CD4-positive, alpha-beta T cell treated with Interleukin-17A for 1 hour (primary cell): ENCODE measurements at regions not wholly inside any gene's neighbourhood (a gene's known extent, or its start where the extent isn't known, plus 50 kb on each side); places are given as distances from the start of the nearest gene placed in this dataset.
A peak's percentile ranks its signal among the peaks of the same experiment; 100 is the strongest.

Experiments used
- DNase-seq: peaks from one replicate; pipeline ENCODE4 v3.0.0-alpha.2; 2020

- DNase-seq, result no peak
These were observed 72.5 kb upstream of the CTBP2 start for GRCh38 chr10:125232841-125233240.

DNA sequence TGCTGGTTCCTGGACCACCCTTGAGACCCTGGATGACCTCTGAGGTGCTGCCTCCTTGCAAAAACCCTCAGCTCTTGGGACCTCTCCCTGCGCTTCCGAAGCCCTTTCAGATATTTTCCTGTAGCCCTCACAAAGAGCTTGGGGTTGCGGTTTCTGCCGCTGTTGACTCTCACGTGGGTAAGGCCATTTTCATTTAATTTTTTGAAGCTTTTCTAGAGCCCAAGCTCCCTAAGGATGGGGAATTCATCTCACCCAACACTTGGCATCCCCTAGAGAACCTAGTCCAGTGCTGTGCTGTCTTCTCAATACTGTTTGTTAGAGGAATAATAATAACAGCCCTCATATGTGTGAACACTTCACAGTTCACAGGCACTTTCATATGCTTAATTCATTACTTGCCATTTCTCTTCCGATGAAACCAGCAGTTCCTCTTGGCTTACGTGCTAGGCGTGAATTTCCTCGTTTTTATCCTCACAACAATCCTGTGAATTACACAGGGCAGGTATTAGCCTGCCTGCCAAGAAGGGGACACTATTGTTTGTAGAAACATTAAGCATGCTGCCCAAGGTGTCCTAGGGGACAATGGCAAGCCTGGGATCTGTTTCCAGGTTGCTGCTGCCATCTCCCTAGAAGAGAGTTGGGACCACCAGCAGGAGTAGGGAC lies 71.6 kb upstream of the CTBP2 start:
- DNase-seq, result no peak

DNA sequence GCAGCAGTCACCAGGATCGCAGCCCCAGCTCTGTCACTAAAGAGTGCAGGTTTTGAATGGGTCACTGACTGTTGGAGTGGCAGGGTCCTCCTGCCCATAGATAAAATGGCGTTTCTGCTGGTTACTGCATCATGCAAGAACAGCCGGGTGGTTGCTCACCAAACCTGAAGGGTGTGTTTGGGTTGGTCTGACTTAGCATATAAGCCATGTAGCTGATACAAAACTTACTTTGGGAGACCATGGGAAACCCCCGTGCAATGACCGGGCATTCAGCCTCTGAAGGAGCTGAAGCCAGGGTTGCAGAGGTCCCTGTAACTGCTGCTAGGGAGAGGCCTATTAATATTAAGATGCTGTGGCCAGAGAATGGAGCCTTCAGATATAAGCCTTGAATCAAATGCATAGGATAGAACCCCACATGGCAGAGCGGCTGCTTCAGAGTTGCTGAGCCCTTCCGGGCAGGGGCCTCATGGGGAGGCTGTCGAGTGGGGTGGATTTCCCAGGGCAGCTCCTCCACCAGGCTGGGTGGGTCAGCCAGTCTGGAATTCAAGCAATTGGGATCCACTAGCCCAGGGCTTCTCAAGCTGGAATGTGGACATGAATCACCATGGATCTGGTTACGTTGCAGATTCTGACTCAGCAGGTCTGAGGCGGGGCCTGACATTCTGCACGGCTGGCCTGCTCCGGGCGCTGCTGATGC lies 70.9 kb upstream of the CTBP2 start:
- DNase-seq, result no peak

GRCh38 chr10:125230251-125230650 lies 69.9 kb upstream of the CTBP2 start:
- DNase-seq, result no peak

- peak; percentile 4 for DNase-seq
These were observed 68.0 kb upstream of the CTBP2 start for GRCh38 chr10:125228245-125228940.

DNA sequence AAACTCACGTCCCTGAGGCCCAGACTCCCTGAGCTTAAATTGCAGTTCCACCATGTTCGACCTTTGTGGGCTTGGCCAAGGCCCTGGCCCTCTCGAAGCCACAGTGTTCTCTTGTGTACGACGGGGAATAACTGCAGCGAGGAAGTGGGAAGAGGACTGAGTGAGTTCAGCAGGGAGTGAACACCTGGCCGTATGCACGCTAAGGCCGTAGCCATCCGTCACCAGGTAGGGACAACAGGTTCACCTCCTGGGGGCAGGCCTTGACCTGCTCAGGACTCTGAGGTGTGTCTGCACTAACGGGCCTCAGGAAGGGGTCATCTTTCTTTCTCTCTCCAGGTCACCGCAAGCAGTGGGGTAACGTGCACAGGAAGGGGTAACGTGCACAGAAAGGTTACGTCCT lies 67.2 kb upstream of the CTBP2 start:
- no peak for DNase-seq

DNA sequence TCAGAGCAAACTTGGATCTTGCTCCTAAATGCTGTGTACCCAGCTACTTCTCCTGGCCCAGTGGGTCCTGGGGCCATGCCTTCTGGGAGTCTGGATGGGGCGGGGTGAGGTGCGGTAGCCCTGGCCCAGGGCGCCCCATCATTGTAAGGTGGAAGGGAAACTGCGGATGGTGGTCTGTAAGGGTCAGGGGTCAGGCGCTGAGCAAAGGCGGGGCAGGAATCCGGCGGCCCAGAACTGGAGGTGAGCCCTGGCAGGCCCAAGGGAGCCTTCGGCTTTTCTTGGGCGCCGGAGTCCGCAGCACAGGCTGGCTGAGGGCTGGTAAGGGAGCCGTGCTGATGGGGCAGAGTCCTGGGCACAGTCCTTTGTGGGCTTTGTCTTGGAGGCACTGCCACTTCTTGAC lies 66.5 kb upstream of the CTBP2 start:
- no peak for DNase-seq

DNA sequence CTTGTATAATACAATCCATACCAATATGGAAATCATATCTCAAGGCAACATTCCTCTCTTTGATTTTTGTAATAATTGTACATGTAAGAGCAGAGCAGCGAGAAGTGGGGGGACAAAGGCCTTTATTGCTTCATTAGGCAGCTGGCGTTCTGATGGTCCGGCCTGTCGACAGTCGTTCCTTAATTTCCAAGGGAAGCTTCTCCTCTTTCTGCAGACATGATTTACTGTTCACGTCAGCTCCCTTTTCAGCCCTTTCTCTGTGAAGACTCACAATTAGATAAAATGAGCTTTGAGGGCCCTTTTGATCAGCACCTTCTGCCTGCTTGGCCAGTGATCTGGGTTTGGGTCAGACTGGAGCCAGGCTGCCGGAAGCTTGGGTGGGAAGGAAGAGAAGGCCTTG lies 65.6 kb upstream of the CTBP2 start:
- DNase-seq, result no peak

GRCh38 chr10:125225051-125225450 lies 64.7 kb upstream of the CTBP2 start:
- no peak for DNase-seq

DNA sequence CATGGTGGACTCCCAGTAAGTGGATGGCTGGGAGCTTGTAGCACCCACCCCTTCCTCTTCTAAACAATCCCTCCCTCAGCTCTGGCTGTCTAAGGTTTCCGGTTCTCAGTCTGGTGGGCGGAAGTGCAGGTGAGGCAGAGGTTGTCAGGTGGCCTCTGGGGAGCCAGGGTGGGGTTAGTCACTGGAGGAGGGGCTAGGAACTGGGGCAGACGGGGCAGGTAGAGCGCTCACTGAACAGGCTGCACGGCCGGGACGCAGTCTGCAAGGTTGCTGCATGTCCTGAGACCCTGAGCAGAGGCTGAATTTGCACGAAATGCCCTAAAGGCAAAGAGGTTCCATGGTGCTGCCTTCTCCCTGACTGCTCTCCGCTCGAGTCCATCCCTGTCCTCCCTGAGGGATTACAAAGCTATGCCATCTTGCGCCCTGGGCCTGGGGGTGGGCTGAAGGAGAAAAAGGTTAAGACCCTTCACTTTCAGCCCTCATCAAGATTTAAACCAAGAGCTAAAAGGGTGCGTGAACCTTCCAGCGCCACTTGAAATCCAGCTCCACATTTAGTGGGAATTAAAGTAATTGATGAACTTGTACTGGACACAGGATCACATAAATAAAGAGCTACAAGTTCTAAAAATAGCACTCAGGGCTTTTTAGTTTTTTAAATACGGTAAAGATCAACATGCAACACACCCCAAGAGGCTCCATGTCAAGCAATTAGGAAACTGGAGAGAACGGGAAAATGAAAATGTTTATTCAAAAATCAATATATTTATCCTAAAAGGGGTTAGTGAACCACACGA lies 62.3 kb upstream of the CTBP2 start:
- no peak for DNase-seq

GRCh38 chr10:125221716-125222115 lies 61.4 kb upstream of the CTBP2 start:
- no peak for DNase-seq

- no peak for DNase-seq
These were observed 59.4 kb upstream of the CTBP2 start for GRCh38 chr10:125219776-125220175.

GRCh38 chr10:125218967-125219366 lies 58.6 kb upstream of the CTBP2 start:
- DNase-seq, result no peak

DNA sequence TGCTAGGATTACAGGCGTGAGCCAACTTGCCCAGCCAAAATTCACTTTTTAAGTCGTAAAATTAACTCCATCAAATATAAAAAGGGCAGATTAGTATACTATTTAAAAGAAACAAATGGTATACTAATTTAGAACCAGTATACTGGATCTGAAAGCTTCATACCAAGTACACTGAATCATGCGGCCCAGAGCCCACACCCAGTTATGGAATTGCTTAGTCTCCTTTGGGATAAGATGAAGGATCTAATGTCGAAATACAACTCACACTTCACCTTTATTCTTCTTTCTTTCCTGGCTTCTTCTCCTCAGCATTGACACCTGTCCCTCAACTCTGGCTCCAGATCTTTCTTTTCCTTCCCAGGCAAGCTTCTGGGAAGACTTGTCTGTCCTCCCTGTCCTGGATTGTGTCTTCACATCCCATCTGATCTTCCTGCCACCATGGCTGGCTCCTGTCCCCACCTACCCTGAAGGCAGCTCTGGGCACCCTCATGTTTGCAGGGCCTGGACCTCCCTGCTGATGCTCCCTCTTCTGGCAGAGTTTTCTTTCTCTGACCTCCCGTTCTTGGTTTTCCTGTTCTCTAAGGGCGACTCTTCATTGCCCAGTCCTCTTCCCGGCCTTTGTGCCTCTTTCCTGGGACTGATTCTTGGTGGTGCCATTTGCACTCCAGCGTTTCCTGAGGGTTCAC lies 57.8 kb upstream of the CTBP2 start:
- no peak for DNase-seq

DNA sequence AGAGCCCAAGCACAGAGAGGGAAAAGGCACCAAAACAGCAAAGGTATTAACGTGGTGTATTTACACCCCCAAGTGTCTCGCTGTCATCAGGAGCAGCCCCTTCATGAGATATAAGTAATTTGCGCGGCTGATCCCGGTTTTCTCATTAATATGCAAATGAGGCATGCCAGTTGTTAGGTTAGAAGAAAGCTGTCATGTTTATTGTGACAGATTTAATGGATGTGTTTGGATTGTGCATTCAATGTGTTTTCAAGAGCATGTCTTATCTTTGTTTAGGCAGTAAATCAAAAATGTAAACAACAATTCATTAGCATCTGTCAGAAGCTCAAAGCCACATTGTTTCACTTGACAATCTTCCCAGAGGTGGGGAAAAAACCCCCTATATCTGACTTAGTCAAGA lies 56.5 kb upstream of the CTBP2 start:
- DNase-seq, result no peak

DNA sequence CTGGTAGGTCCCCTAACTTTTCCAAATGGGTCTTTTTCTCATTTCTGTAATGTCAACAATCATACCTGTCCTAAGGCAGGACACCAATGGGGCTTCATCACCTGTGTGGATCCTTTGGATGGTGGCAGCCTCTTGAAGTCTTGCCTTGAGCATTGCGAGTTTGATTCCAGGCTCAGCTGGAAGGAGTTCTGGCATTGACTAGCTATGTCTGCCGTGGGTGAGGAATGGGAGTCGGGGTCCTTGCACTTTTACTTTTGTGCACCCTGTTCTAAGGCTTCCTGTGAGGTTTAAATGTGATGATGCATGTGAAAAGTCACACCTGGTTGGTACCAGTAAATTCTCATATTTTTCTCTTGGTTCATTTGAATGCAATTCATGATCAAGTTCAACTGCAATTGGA lies 55.9 kb upstream of the CTBP2 start:
- DNase-seq, result no peak

- no peak for DNase-seq
These were observed 53.9 kb upstream of the CTBP2 start for GRCh38 chr10:125214283-125214570.

DNA sequence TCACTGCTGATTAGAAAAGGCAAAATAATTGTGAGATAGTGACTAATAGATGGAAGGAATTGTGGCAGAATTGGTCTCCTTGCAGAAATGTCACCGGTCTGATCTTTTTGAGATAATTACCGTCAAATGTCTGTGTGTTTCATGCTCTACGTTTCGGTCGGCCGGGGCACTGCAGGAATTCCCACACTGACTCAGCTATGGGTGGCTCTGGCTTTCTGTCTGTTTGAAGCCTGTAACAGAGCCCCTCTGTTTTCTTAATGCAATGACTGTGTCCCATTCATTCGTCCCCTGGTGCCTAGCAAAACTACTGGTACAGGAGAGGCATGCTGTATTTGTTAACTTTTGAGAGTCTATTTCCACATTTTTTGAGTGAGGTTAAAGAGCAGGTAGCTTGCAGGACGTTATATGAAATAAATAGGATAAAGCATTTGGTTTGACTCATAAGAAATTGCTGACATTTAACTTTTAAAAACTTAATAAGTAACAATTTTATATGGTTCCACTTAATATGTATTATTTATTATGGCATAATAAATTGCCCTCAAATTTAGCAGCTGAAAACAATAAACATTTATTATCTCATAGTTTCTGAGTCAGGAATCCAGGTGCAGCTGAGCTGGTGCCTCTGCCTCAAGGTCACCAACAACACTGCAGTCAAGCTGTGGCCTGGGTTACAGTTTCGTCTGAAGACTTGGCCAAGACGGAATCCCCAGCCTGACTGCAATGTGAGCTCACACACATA lies 53.3 kb upstream of the CTBP2 start:
- no peak for DNase-seq

DNA sequence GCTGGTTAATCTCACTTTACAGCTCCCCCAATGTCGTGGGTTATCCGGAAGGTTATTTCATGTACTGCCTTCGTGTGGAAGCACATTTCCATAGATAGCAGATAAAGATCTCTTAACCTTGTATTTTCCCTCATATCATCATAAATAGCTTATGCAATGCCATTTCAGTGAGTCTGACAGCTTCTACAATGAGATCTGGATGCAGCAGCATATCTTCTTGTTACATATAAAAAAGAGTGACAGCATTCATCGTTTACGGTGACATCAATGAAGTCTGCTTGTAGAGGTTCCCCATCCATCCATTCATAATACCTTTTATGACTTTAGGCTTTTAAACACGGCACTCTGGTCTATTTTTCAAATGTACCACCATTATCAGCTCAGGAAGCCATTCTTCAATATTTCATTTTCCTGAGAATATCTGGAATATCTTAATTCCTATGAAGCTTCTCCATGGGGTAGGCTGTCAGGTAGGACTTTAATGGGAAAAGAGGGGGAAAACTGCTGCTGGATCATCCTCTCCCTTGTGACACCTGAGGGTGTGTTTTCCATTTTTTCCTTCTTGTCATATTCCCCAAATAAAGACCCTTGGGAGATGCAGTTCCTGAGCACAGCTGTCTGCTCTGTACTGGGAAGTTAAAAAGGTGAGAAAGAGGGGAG lies 51.9 kb upstream of the CTBP2 start:
- DNase-seq, result no peak
